T-helper 1 cell treated with Interleukin-12 subunit alpha and Interleukin-12 subunit beta and Interleukin-4 antibody, amounts not matched to agents 30 ng/mL and 1 ng/mL, for 36 hours (primary cell): ENCODE measurements at regions not wholly inside any gene's neighbourhood (a gene's known extent, or its start where the extent isn't known, plus 50 kb on each side); places are given as distances from the start of the nearest gene placed in this dataset.

ENCODE experiments used
- intact Hi-C: fragments of 100-400 bp; cut with micrococcal nuclease; formaldehyde crosslinking; loops from one replicate; pipeline ENCODE4 v1.15.1; 2024

- intact Hi-C loops: no loop called here
Measured at GRCh38 chr18:55858661-55859515, 270.9 kb upstream of the TCF4 start.

- intact Hi-C loops: no loop called here
Measured at GRCh38 chr18:55857956-55858355, 270.0 kb upstream of the TCF4 start.

- intact Hi-C loops: no loop called here
Measured at GRCh38 chr18:55857409-55857808, 269.4 kb upstream of the TCF4 start.

GRCh38 chr18:55856679-55857078 is 268.7 kb upstream of the TCF4 start:
- intact Hi-C loops: no loop called here

- intact Hi-C loops: no loop called here
Measured at GRCh38 chr18:55856229-55856628, 268.2 kb upstream of the TCF4 start.

GRCh38 chr18:55853268-55853667 is 265.3 kb upstream of the TCF4 start:
- intact Hi-C loops: no loop called here

GRCh38 chr18:55850904-55851303 is 262.9 kb upstream of the TCF4 start:
- intact Hi-C loops: no loop called here

- intact Hi-C loops: no loop called here
Measured at GRCh38 chr18:55849391-55849790, 261.4 kb upstream of the TCF4 start.

- intact Hi-C loops: no loop called here
Measured at GRCh38 chr18:55847960-55848359, 260.0 kb upstream of the TCF4 start.

- intact Hi-C loops: no loop called here
Measured at GRCh38 chr18:55845221-55845620, 257.2 kb upstream of the TCF4 start.

GRCh38 chr18:55844382-55844781 is 256.4 kb upstream of the TCF4 start:
- intact Hi-C loops: no loop called here

GRCh38 chr18:55841314-55841713 is 253.3 kb upstream of the TCF4 start:
- intact Hi-C loops: no loop called here

- intact Hi-C loops: no loop called here
Measured at GRCh38 chr18:55840601-55841170, 252.7 kb upstream of the TCF4 start.

- intact Hi-C loops: no loop called here
Measured at GRCh38 chr18:55839343-55839742, 251.4 kb upstream of the TCF4 start.

- intact Hi-C loops: no loop called here
Measured at GRCh38 chr18:55838841-55839240, 250.8 kb upstream of the TCF4 start.

- intact Hi-C loops: no loop called here
Measured at GRCh38 chr18:55838319-55838718, 250.3 kb upstream of the TCF4 start.

- intact Hi-C loops: no loop called here
Measured at GRCh38 chr18:55833543-55833942, 245.6 kb upstream of the TCF4 start.

- intact Hi-C loops: no loop called here
Measured at GRCh38 chr18:55830544-55830943, 242.6 kb upstream of the TCF4 start.

GRCh38 chr18:55821219-55821618 is 233.2 kb upstream of the TCF4 start:
- intact Hi-C loops: no loop called here

GRCh38 chr18:55819448-55819847 is 231.5 kb upstream of the TCF4 start:
- intact Hi-C loops: no loop called here

- intact Hi-C loops: no loop called here
Measured at GRCh38 chr18:55818284-55818683, 230.3 kb upstream of the TCF4 start.

GRCh38 chr18:55811925-55812324 is 223.9 kb upstream of the TCF4 start:
- intact Hi-C loops: no loop called here

- intact Hi-C loops: no loop called here
Measured at GRCh38 chr18:55805666-55806065, 217.7 kb upstream of the TCF4 start.
